HCT116 (cell line): ENCODE measurements at regions not wholly inside any gene's neighbourhood (a gene's known extent, or its start where the extent isn't known, plus 50 kb on each side); places are given as distances from the start of the nearest gene placed in this dataset.

Experiments used
- ATAC-seq: fragments of 200-7000 bp; cut with Tn5 transposase; 2 replicates; pipeline ENCODE4 v1.9.1; 2020; ENCODE audit warnings: mild to moderate bottlenecking, moderate library complexity
- BruUV-seq: library from RNA; stranded (reverse); fragments of 400-500 nt; replicated peaks from 2 replicates; lab custom pipeline; 2021; lab: Mats Ljungman, UMichigan
- CTCF ChIA-PET: fragments of 300-600 bp; sonication (Branson Sonifier 250); formaldehyde crosslinking; loops from one replicate; lab custom pipeline; 2021; ENCODE audit warnings: antibody characterized with exemption; lab: Charles Lee
- POLR2A ChIA-PET: fragments of 300-600, 350-600 bp; sonication (Branson Sonifier 250); formaldehyde crosslinking; loops from one replicate; lab custom pipeline; 2021; ENCODE audit warnings: antibody characterized with exemption; lab: Charles Lee
- RAD21 ChIA-PET, 2 experiments: fragments of 300-600 bp; sonication (Branson Sonifier 250); formaldehyde crosslinking; loops; one replicate each; lab custom pipeline; 2023; ENCODE audit warnings: low total read pairs in 2 of 2; ENCODE audit not compliant: uncharacterized antibody in 2 of 2, unreplicated experiment in 2 of 2, low non-redundant PET in 1 of 2; lab: Charles Lee
- DNase-seq: peaks from one replicate; pipeline ENCODE4 v3.0.0-alpha.2; 2010; ENCODE audit warnings: low read depth, low spot score
- H2AFZ ChIP-seq: fragments of 200-600 bp; shearing (Covaris generic), sonication (generic); 2 replicates; pipeline ENCODE4 v1.6.1; 2017; ENCODE audit warnings: low read depth, mixed run types, mixed read lengths, antibody characterized with exemption, low read length; ENCODE audit not compliant: poor library complexity, severe bottlenecking
- H3K27ac ChIP-seq: 2 replicates; pipeline ENCODE4 v1.5.1; 2012; ENCODE audit warnings: low read depth, low read length
- H3K27me3 ChIP-seq: fragments of 200-600 bp; sonication (generic); 2 replicates; pipeline ENCODE4 v1.6.1; 2016; ENCODE audit warnings: mixed run types, low read length, mixed read lengths; ENCODE audit not compliant: insufficient read depth
- H3K36me3 ChIP-seq, 2 experiments: fragments of 200-500 bp in 1 of 2; fragments of 200-600 bp in 1 of 2; sonication (Bioruptor generic) in 1 of 2; sonication (generic) in 1 of 2; 2 replicates each; pipeline versions ENCODE4 v1.5.1 to v1.6.1; 2014 to 2016; ENCODE audit warnings: low read length in 2 of 2, inconsistent platforms in 1 of 2, mixed read lengths in 1 of 2, mixed run types in 1 of 2; ENCODE audit not compliant: insufficient read depth in 2 of 2, control insufficient read depth in 1 of 2
- H3K4me1 ChIP-seq, 2 experiments: fragments of 200-600 bp in 1 of 2; sonication (generic) in 1 of 2; 2 replicates each; pipeline versions ENCODE4 v1.5.1 to v1.6.1; 2012 to 2017; ENCODE audit warnings: low read length in 2 of 2, inconsistent platforms in 1 of 2, mild to moderate bottlenecking in 1 of 2, mixed read lengths in 1 of 2, mixed run types in 1 of 2, moderate library complexity in 1 of 2; ENCODE audit not compliant: insufficient read depth in 2 of 2, control insufficient read depth in 1 of 2
- H3K4me2 ChIP-seq: fragments of 200-600 bp; sonication (generic); 2 replicates; pipeline ENCODE4 v1.6.1; 2017; ENCODE audit warnings: mixed run types, low read length, mixed read lengths
- H3K4me3 ChIP-seq, 2 experiments: fragments of 200-600 bp in 1 of 2; sonication (generic) in 1 of 2; replicated peaks in 1 of 2; 2 replicates each; pipeline ENCODE4 v1.5.1; 2011 to 2016; ENCODE audit warnings: low read length in 2 of 2, control low read depth in 1 of 2, low read depth in 1 of 2, mild to moderate bottlenecking in 1 of 2, mixed read lengths in 1 of 2, mixed run types in 1 of 2
- H3K79me2 ChIP-seq: fragments of 200-600 bp; sonication (generic); 2 replicates; pipeline ENCODE4 v1.6.1; 2017; ENCODE audit warnings: mild to moderate bottlenecking, mixed run types, low read length, moderate library complexity, mixed read lengths; ENCODE audit not compliant: insufficient read depth
- H3K9ac ChIP-seq: fragments of 200-600 bp; sonication (generic); 2 replicates; pipeline ENCODE4 v1.6.1; 2016; ENCODE audit warnings: low read length, mixed read lengths
- H3K9me2 ChIP-seq: fragments of 200-600 bp; sonication (generic), shearing (Covaris generic); 2 replicates; pipeline ENCODE4 v1.6.1; 2017; ENCODE audit warnings: mixed run types, mild to moderate bottlenecking, moderate library complexity; ENCODE audit not compliant: insufficient read depth
- H3K9me3 ChIP-seq, 2 experiments: fragments of 200-500 bp in 1 of 2; fragments of 200-600 bp in 1 of 2; sonication (Bioruptor generic) in 1 of 2; sonication (generic) in 1 of 2; 2 replicates each; pipeline ENCODE4 v1.6.1; 2014 to 2017; ENCODE audit warnings: low read length in 2 of 2, mixed read lengths in 2 of 2, inconsistent platforms in 1 of 2, low read depth in 1 of 2, mild to moderate bottlenecking in 1 of 2, mixed run types in 1 of 2, moderate library complexity in 1 of 2; ENCODE audit not compliant: control insufficient read depth in 1 of 2, insufficient read depth in 1 of 2
- H4K20me1 ChIP-seq: fragments of 200-600 bp; sonication (generic), shearing (Covaris generic); 2 replicates; pipeline ENCODE4 v1.6.1; 2017; ENCODE audit warnings: mixed run types, mild to moderate bottlenecking, moderate library complexity; ENCODE audit not compliant: insufficient read depth
- CEBPB ChIP-seq: IDR thresholded peaks from 2 replicates; pipeline ENCODE4 v1.6.1; 2012; ENCODE audit warnings: low read depth
- EZH2 ChIP-seq: fragments of 200-600 bp; sonication (generic); IDR thresholded peaks from 2 replicates; pipeline ENCODE4 v1.6.1; 2017; ENCODE audit warnings: antibody characterized with exemption, mixed run types
- EZH2phosphoT487 ChIP-seq: fragments of 200-600 bp; IDR thresholded peaks from 2 replicates; pipeline ENCODE4 v1.6.1; 2018; ENCODE audit warnings: antibody characterized with exemption, borderline replicate concordance
- FOSL1 ChIP-seq: IDR thresholded peaks from 2 replicates; pipeline ENCODE4 v1.6.1; 2012; ENCODE audit warnings: low read depth
- RAD21 ChIP-seq: IDR thresholded peaks from 2 replicates; pipeline ENCODE4 v1.6.1; 2012; ENCODE audit warnings: low read depth, mild to moderate bottlenecking
- SIN3A ChIP-seq: IDR thresholded peaks from 2 replicates; pipeline ENCODE4 v1.6.1; 2012; ENCODE audit warnings: low read depth
- TCF7L2 ChIP-seq: IDR thresholded peaks from 2 replicates; pipeline ENCODE4 v1.7.0; 2011; ENCODE audit warnings: borderline replicate concordance, inconsistent platforms; ENCODE audit not compliant: insufficient read depth, insufficient read length; ENCODE audit errors: extremely low read depth
- ZNF274 ChIP-seq: fragments of 200-500 bp; sonication (Bioruptor generic); IDR thresholded peaks from 2 replicates; pipeline ENCODE4 v1.6.1; 2014; ENCODE audit warnings: mild to moderate bottlenecking, low read depth, low read length, inconsistent platforms
- intact Hi-C: fragments of 100-400 bp; cut with micrococcal nuclease; formaldehyde crosslinking; loops from 2 replicates; pipeline ENCODE4 v1.10.0; 2022
- TF ChIP-seq, protein P1 (sequence below): IDR thresholded peaks from 2 replicates; pipeline ENCODE4 v1.6.1; 2012
- TF ChIP-seq, protein P2 (sequence below), 3 experiments: fragments of 200-600 bp in 1 of 3; sonication (generic) in 1 of 3; IDR thresholded peaks in 2 of 3; conservative IDR thresholded peaks in 1 of 3; 2 replicates each; pipeline ENCODE4 v1.5.1; 2012 to 2017; ENCODE audit warnings: low read depth in 2 of 3, low read length in 2 of 3, antibody characterized with exemption in 1 of 3, borderline replicate concordance in 1 of 3, control low read depth in 1 of 3, mild to moderate bottlenecking in 1 of 3, mixed read lengths in 1 of 3, mixed run types in 1 of 3, moderate library complexity in 1 of 3; ENCODE audit not compliant: insufficient read depth in 1 of 3

DNA sequence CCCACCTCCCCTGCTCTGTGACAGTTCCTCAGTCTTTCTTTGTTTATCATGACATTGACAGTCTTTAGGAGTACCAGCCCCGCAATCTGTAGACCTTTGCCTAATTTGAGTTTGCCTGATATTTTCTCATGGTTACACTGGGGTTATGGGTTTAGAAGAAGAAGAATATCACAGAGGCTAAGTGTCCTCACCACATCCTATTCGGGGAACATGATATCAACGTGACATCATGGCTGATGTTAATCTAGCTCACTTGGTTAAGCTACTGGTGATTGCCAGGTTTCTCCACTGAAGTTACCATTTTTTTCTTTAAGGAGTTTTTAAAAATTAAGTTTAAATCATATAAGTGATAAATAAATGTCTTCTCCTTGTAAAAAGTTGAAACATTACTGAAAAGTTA lies 127.5 kb downstream of the CEP57L1 start:
- no peaks in the 10 kb centered on the region for H3K27me3 ChIP-seq
- H3K79me2 ChIP-seq: no peaks in the 10 kb centered on the region
- no peaks in the 10 kb centered on the region for H4K20me1 ChIP-seq
- H3K36me3 ChIP-seq: no peaks in the 10 kb centered on the region
- no peak overlapping the region for H3K4me3 ChIP-seq
- H3K27ac ChIP-seq: no peak overlapping the region
- no peaks in the 10 kb centered on the region for H3K9me2 ChIP-seq
- DNase-seq: no peak
- POLR2A ChIA-PET: no interaction called here
- H3K4me1 ChIP-seq: no peaks in the 10 kb centered on the region
- no peak overlapping the region for H3K4me2 ChIP-seq
- CTCF ChIA-PET: no interaction called here
- TF ChIP-seq, protein P1, sequence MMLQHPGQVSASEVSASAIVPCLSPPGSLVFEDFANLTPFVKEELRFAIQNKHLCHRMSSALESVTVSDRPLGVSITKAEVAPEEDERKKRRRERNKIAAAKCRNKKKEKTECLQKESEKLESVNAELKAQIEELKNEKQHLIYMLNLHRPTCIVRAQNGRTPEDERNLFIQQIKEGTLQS: no peak
- TF ChIP-seq FOSL1: no peak
- TF ChIP-seq ZNF274: no peak
- no peak for TF ChIP-seq TCF7L2
- no peak for TF ChIP-seq CEBPB
- no peak for TF ChIP-seq EZH2phosphoT487
- no peak for TF ChIP-seq SIN3A
- TF ChIP-seq RAD21: no peak
- no peak for TF ChIP-seq EZH2
- TF ChIP-seq, protein P2, sequence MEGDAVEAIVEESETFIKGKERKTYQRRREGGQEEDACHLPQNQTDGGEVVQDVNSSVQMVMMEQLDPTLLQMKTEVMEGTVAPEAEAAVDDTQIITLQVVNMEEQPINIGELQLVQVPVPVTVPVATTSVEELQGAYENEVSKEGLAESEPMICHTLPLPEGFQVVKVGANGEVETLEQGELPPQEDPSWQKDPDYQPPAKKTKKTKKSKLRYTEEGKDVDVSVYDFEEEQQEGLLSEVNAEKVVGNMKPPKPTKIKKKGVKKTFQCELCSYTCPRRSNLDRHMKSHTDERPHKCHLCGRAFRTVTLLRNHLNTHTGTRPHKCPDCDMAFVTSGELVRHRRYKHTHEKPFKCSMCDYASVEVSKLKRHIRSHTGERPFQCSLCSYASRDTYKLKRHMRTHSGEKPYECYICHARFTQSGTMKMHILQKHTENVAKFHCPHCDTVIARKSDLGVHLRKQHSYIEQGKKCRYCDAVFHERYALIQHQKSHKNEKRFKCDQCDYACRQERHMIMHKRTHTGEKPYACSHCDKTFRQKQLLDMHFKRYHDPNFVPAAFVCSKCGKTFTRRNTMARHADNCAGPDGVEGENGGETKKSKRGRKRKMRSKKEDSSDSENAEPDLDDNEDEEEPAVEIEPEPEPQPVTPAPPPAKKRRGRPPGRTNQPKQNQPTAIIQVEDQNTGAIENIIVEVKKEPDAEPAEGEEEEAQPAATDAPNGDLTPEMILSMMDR (IDR thresholded peaks at IDR 0.05 in 2 of 3, conservative IDR thresholded peaks at IDR 0.05 in 1 of 3; ENCODE audit: borderline replicate concordance in 1 of 3, insufficient read depth in 1 of 3, low read depth in 2 of 3, low read length in 2 of 3): no peak
- H2AFZ ChIP-seq: no peak overlapping the region
- intact Hi-C loops: no loop called here
- ATAC-seq: no peak
- H3K9me3 ChIP-seq: no peaks in the 10 kb centered on the region
- no TSS peak for BruUV-seq
- H3K9ac ChIP-seq: no peak overlapping the region
- RAD21 ChIA-PET: no interaction called here
